ENCODE measurements at regions not wholly inside any gene's neighbourhood (a gene's known extent, or its start where the extent isn't known, plus 50 kb on each side); places are given as distances from the start of the nearest gene placed in this dataset.

GRCh38 chr18:47613929-47614328, 316.5 kb downstream of the SMAD2 start:
- TF ChIP-seq CTCF (conservative IDR thresholded peaks at IDR 0.05; ENCODE audit: low read depth in 2 of 2) (no peak), EZH2 (IDR thresholded peaks at IDR 0.05; ENCODE audit: low read depth, unreplicated experiment) (no peak), JUNB (IDR thresholded peaks at IDR 0.05; ENCODE audit: unreplicated experiment) (no peak), REST (IDR thresholded peaks at IDR 0.05; ENCODE audit: unreplicated experiment) (no peak), POLR2AphosphoS5 (IDR thresholded peaks at IDR 0.05; ENCODE audit: low read depth) (no peak)
- TF ChIP-seq, protein P1, sequence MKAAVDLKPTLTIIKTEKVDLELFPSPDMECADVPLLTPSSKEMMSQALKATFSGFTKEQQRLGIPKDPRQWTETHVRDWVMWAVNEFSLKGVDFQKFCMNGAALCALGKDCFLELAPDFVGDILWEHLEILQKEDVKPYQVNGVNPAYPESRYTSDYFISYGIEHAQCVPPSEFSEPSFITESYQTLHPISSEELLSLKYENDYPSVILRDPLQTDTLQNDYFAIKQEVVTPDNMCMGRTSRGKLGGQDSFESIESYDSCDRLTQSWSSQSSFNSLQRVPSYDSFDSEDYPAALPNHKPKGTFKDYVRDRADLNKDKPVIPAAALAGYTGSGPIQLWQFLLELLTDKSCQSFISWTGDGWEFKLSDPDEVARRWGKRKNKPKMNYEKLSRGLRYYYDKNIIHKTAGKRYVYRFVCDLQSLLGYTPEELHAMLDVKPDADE (IDR thresholded peaks at IDR 0.05), result no peak
